ENCODE measurements at regions not wholly inside any gene's neighbourhood (a gene's known extent, or its start where the extent isn't known, plus 50 kb on each side); places are given as distances from the start of the nearest gene placed in this dataset.
"Not testable (repeated sequence)": the region's sequence is repeated elsewhere in the genome, so short reads cannot be mapped to it uniquely, and the experiment has no call there.

GRCh38 chrX:136975684-136976470 is 57.9 kb downstream of the GPR101 start:
- ATAC-seq (no peak), DNase-seq (ENCODE audit: low spot score in 2 of 2) (no peak)
- no peak overlapping the region for H3K4me3 Mint-ChIP-seq
- no peaks in the 10 kb centered on the region for H3K36me3 Mint-ChIP-seq
- no peaks in the 10 kb centered on the region for H3K9me3 Mint-ChIP-seq
- no peaks in the 10 kb centered on the region for H3K4me1 Mint-ChIP-seq
- no peak overlapping the region for H3K27ac Mint-ChIP-seq

GRCh38 chrX:136967966-136968365 is 65.8 kb downstream of the GPR101 start:
- H3K4me3 Mint-ChIP-seq, result no peak overlapping the region

GRCh38 chrX:136963973-136964372 is 69.8 kb downstream of the GPR101 start:
- Mint-ChIP-seq H3K36me3 (no peaks in the 10 kb centered on the region), H3K27ac (no peak overlapping the region), H3K4me1 (no peaks in the 10 kb centered on the region), H3K9me3 (no peaks in the 10 kb centered on the region), H3K4me3 (no peak overlapping the region)
- DNase-seq (ENCODE audit: low spot score in 2 of 2), result no peak
- ATAC-seq, result peak; percentile 98

More at GRCh38 chrX:136967966-136968365, 65.8 kb downstream of the GPR101 start:
- Mint-ChIP-seq H3K9me3 (no peaks in the 10 kb centered on the region), H3K4me1 (no peaks in the 10 kb centered on the region), H3K36me3 (no peaks in the 10 kb centered on the region), H3K27ac (no peak overlapping the region)
- ATAC-seq (peak; percentile 85), DNase-seq (ENCODE audit: low spot score in 2 of 2) (no peak)

- Mint-ChIP-seq H3K4me1 (no peaks in the 10 kb centered on the region), H3K36me3 (no peaks in the 10 kb centered on the region), H3K27ac (no peak overlapping the region), H3K9me3 (no peaks in the 10 kb centered on the region), H3K4me3 (no peak overlapping the region)
- no peak for DNase-seq (ENCODE audit: low spot score in 2 of 2)
- ATAC-seq, result peak; percentile 44
Observed at GRCh38 chrX:136961594-136962135, 72.1 kb downstream of the GPR101 start.

GRCh38 chrX:136954930-136955329 is 74.4 kb upstream of the RBMX start:
- no peak overlapping the region for H3K27ac Mint-ChIP-seq
- H3K4me3 Mint-ChIP-seq, result no peak overlapping the region
- no peak for DNase-seq (ENCODE audit: low spot score in 2 of 2)
- H3K36me3 Mint-ChIP-seq, result no peaks in the 10 kb centered on the region
- ATAC-seq, result no peak
- H3K4me1 Mint-ChIP-seq, result no peaks in the 10 kb centered on the region
- H3K9me3 Mint-ChIP-seq, result no peaks in the 10 kb centered on the region

- H3K36me3 Mint-ChIP-seq, result no peaks in the 10 kb centered on the region
- ATAC-seq (peak; percentile 75), DNase-seq (ENCODE audit: low spot score in 2 of 2) (peak; percentile 30 to 61)
- no peaks in the 10 kb centered on the region for H3K4me1 Mint-ChIP-seq
- H3K27ac Mint-ChIP-seq, result no peak overlapping the region
- no peak overlapping the region for H3K4me3 Mint-ChIP-seq
- no peaks in the 10 kb centered on the region for H3K9me3 Mint-ChIP-seq
Observed at GRCh38 chrX:136953867-136954787, 73.6 kb upstream of the RBMX start.

- ATAC-seq (no peak), DNase-seq (ENCODE audit: low spot score in 2 of 2) (no peak)
- Mint-ChIP-seq H3K4me3 (no peak overlapping the region), H3K27ac (no peak overlapping the region), H3K36me3 (no peaks in the 10 kb centered on the region), H3K4me1 (no peaks in the 10 kb centered on the region), H3K9me3 (no peaks in the 10 kb centered on the region)
Observed at GRCh38 chrX:136950211-136950610, 69.7 kb upstream of the RBMX start.

- ATAC-seq, result peak; percentile 79
- Mint-ChIP-seq H3K4me3 (no peak overlapping the region), H3K9me3 (no peaks in the 10 kb centered on the region), H3K27ac (no peak overlapping the region), H3K4me1 (peaks cover 2% of the 10 kb centered on the region), H3K36me3 (no peaks in the 10 kb centered on the region)
- DNase-seq (ENCODE audit: low spot score in 2 of 2), result no peak
Observed at GRCh38 chrX:136941396-136942337, 61.1 kb upstream of the RBMX start.

- peak overlapping the region; percentile 91 for H3K27ac Mint-ChIP-seq
- H3K9me3 Mint-ChIP-seq, result no peaks in the 10 kb centered on the region
- DNase-seq (ENCODE audit: low spot score in 2 of 2) (no peak), ATAC-seq (no peak)
- H3K4me1 Mint-ChIP-seq, result peaks cover 21% of the 10 kb centered on the region
- H3K4me3 Mint-ChIP-seq, result peak overlapping the region; percentile 68
- H3K36me3 Mint-ChIP-seq, result no peaks in the 10 kb centered on the region
Observed at GRCh38 chrX:136936183-136936549, 55.6 kb upstream of the RBMX start.

- peak; percentile 62 for ATAC-seq
- H3K4me1 Mint-ChIP-seq, result peaks cover 21% of the 10 kb centered on the region
Observed at GRCh38 chrX:136935533-136936182, 55.1 kb upstream of the RBMX start.

GRCh38 chrX:136934652-136935051 is 54.1 kb upstream of the RBMX start:
- peak overlapping the region; percentile 91 for H3K27ac Mint-ChIP-seq
- not testable (repeated sequence) for DNase-seq (ENCODE audit: low spot score in 2 of 2); ATAC-seq; H3K9me3 Mint-ChIP-seq; H3K36me3 Mint-ChIP-seq
- H3K4me3 Mint-ChIP-seq, result peak overlapping the region; percentile 68
- peaks cover 21% of the 10 kb centered on the region for H3K4me1 Mint-ChIP-seq

More at GRCh38 chrX:136935533-136936182, 55.1 kb upstream of the RBMX start:
- Mint-ChIP-seq H3K4me3 (peak overlapping the region; percentile 68), H3K27ac (peak overlapping the region; percentile 91)
- H3K9me3 Mint-ChIP-seq, H3K36me3 Mint-ChIP-seq: not testable (repeated sequence)
- DNase-seq (ENCODE audit: low spot score in 2 of 2), result peak in 1 of 2 donors; percentile 49

- ATAC-seq, result no peak
Observed at GRCh38 chrX:136933611-136934145, 53.2 kb upstream of the RBMX start.

GRCh38 chrX:136931661-136932060 is 51.1 kb upstream of the RBMX start:
- no peaks in the 10 kb centered on the region for H3K9me3 Mint-ChIP-seq

More at GRCh38 chrX:136933611-136934145, 53.2 kb upstream of the RBMX start:
- Mint-ChIP-seq H3K9me3 (no peaks in the 10 kb centered on the region), H3K27ac (no peak overlapping the region), H3K4me1 (peaks cover 21% of the 10 kb centered on the region), H3K4me3 (no peak overlapping the region), H3K36me3 (no peaks in the 10 kb centered on the region)
- DNase-seq (ENCODE audit: low spot score in 2 of 2), result no peak

More at GRCh38 chrX:136931661-136932060, 51.1 kb upstream of the RBMX start:
- peaks cover 2% of the 10 kb centered on the region for H3K36me3 Mint-ChIP-seq
- no peak for ATAC-seq
- DNase-seq (ENCODE audit: low spot score in 2 of 2), result no peak
- H3K4me3 Mint-ChIP-seq, result no peak overlapping the region
- H3K4me1 Mint-ChIP-seq, result peaks cover 19% of the 10 kb centered on the region
- H3K27ac Mint-ChIP-seq, result no peak overlapping the region

Measured in stimulated activated effector memory CD8-positive, alpha-beta T cell treated with anti-CD3 and anti-CD28 coated beads, Interleukin-12 subunit alpha, Interleukin-12 subunit beta, amount 100 ng/mL, for 72 hours (primary cell).